ENCODE measurements at regions not wholly inside any gene's neighbourhood (a gene's known extent, or its start where the extent isn't known, plus 50 kb on each side); places are given as distances from the start of the nearest gene placed in this dataset.

GRCh38 chr15:81686021-81686420 is 312.0 kb upstream of the TMC3 start:
- Histone ChIP-seq H3K4me3 (ENCODE audit: low read depth in 1 of 2, low read length in 2 of 2) (no peak overlapping the region), H3K79me2 (ENCODE audit: insufficient read depth, low read length) (no peaks in the 10 kb centered on the region), H3K27me3 (ENCODE audit: insufficient read depth, low read length, poor library complexity) (no peaks in the 10 kb centered on the region), H3K4me1 (ENCODE audit: insufficient read depth, low read length) (no peaks in the 10 kb centered on the region), H3K9ac (ENCODE audit: low read depth, low read length) (no peak overlapping the region), H3K27ac (ENCODE audit: low read length) (no peak overlapping the region), H3K36me3 (ENCODE audit: insufficient read depth, low read length) (no peaks in the 10 kb centered on the region), H2AFZ (ENCODE audit: low read depth, low read length) (no peak overlapping the region), H3K9me3 (ENCODE audit: insufficient read depth, low read length, severe bottlenecking) (no peaks in the 10 kb centered on the region), H4K20me1 (ENCODE audit: insufficient read depth, low read length) (no peaks in the 10 kb centered on the region), H3K4me2 (ENCODE audit: insufficient read depth, low read length) (no peak overlapping the region)
- ATAC-seq (ENCODE audit: insufficient read depth, low read depth) (no peak), DNase-seq (no peak)
- TF ChIP-seq EZH2 (IDR thresholded peaks at IDR 0.05; ENCODE audit: borderline replicate concordance, low read depth, low read length, severe bottlenecking): no peak
- TF ChIP-seq, protein P1, sequence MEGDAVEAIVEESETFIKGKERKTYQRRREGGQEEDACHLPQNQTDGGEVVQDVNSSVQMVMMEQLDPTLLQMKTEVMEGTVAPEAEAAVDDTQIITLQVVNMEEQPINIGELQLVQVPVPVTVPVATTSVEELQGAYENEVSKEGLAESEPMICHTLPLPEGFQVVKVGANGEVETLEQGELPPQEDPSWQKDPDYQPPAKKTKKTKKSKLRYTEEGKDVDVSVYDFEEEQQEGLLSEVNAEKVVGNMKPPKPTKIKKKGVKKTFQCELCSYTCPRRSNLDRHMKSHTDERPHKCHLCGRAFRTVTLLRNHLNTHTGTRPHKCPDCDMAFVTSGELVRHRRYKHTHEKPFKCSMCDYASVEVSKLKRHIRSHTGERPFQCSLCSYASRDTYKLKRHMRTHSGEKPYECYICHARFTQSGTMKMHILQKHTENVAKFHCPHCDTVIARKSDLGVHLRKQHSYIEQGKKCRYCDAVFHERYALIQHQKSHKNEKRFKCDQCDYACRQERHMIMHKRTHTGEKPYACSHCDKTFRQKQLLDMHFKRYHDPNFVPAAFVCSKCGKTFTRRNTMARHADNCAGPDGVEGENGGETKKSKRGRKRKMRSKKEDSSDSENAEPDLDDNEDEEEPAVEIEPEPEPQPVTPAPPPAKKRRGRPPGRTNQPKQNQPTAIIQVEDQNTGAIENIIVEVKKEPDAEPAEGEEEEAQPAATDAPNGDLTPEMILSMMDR (IDR thresholded peaks at IDR 0.05; ENCODE audit: borderline replicate concordance, extremely low read depth, low read length, poor library complexity, severe bottlenecking): no peak

DNA sequence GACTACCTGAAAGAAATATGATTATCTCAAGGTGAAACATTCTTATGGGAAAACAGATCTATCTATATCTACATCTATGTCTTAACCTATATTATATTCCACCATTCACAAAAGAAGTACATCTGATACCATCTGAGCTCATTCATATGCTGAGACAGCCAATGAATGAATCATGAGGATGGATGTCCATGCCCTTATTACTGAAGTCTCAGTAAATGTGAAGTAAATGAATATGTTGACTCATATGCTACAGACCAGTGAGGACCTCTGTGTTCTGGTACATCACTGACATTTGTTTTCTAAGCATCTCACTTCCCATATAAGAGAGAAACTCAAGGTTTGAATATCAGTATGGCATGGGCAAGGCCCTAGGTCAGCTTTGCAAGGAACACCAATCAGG is 311.2 kb upstream of the TMC3 start:
- Histone ChIP-seq H3K27ac (ENCODE audit: low read length) (no peak overlapping the region), H4K20me1 (ENCODE audit: insufficient read depth, low read length) (no peaks in the 10 kb centered on the region), H3K79me2 (ENCODE audit: insufficient read depth, low read length) (no peaks in the 10 kb centered on the region), H3K27me3 (ENCODE audit: insufficient read depth, low read length, poor library complexity) (no peaks in the 10 kb centered on the region), H3K4me3 (ENCODE audit: low read depth in 1 of 2, low read length in 2 of 2) (no peak overlapping the region), H3K36me3 (ENCODE audit: insufficient read depth, low read length) (no peaks in the 10 kb centered on the region), H3K9me3 (ENCODE audit: insufficient read depth, low read length, severe bottlenecking) (no peaks in the 10 kb centered on the region), H2AFZ (ENCODE audit: low read depth, low read length) (no peak overlapping the region), H3K9ac (ENCODE audit: low read depth, low read length) (no peak overlapping the region), H3K4me2 (ENCODE audit: insufficient read depth, low read length) (no peak overlapping the region), H3K4me1 (ENCODE audit: insufficient read depth, low read length) (no peaks in the 10 kb centered on the region)
- TF ChIP-seq, protein P1 (IDR thresholded peaks at IDR 0.05; ENCODE audit: borderline replicate concordance, extremely low read depth, low read length, poor library complexity, severe bottlenecking): no peak
- TF ChIP-seq EZH2 (IDR thresholded peaks at IDR 0.05; ENCODE audit: borderline replicate concordance, low read depth, low read length, severe bottlenecking): no peak
- DNase-seq (no peak), ATAC-seq (ENCODE audit: insufficient read depth, low read depth) (no peak)

DNA sequence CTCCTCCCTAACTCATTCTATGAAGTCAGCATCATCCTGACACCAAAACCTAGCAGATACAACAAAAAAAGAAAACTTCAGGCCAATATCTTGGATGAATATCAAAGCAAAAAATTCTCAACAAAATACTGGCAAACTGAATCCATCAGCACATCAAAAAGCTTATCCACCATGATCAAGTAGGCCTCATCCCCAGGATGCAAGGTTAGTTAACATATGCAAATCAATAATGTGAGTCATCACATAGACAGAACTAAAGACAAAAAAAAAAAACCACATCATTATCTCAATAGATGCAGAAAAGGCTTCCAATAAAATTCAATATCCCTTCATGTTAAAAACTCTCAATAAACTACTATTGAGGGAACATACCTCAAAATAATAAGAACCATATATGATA is 306.8 kb upstream of the TMC3 start:
- Histone ChIP-seq H3K27ac (ENCODE audit: low read length) (no peak overlapping the region), H3K4me1 (ENCODE audit: insufficient read depth, low read length) (no peaks in the 10 kb centered on the region), H4K20me1 (ENCODE audit: insufficient read depth, low read length) (no peaks in the 10 kb centered on the region), H3K36me3 (ENCODE audit: insufficient read depth, low read length) (no peaks in the 10 kb centered on the region), H3K4me2 (ENCODE audit: insufficient read depth, low read length) (no peak overlapping the region), H3K4me3 (ENCODE audit: low read depth in 1 of 2, low read length in 2 of 2) (no peak overlapping the region), H3K9ac (ENCODE audit: low read depth, low read length) (no peak overlapping the region), H2AFZ (ENCODE audit: low read depth, low read length) (no peak overlapping the region), H3K27me3 (ENCODE audit: insufficient read depth, low read length, poor library complexity) (no peaks in the 10 kb centered on the region), H3K9me3 (ENCODE audit: insufficient read depth, low read length, severe bottlenecking) (no peaks in the 10 kb centered on the region), H3K79me2 (ENCODE audit: insufficient read depth, low read length) (no peaks in the 10 kb centered on the region)
- ATAC-seq (ENCODE audit: insufficient read depth, low read depth): no peak
- no peak for DNase-seq
- TF ChIP-seq, protein P1 (IDR thresholded peaks at IDR 0.05; ENCODE audit: borderline replicate concordance, extremely low read depth, low read length, poor library complexity, severe bottlenecking): no peak
- no peak for TF ChIP-seq EZH2 (IDR thresholded peaks at IDR 0.05; ENCODE audit: borderline replicate concordance, low read depth, low read length, severe bottlenecking)

GRCh38 chr15:81666839-81667238 is 292.8 kb upstream of the TMC3 start:
- Histone ChIP-seq H3K27me3 (ENCODE audit: insufficient read depth, low read length, poor library complexity) (no peaks in the 10 kb centered on the region), H3K4me1 (ENCODE audit: insufficient read depth, low read length) (no peaks in the 10 kb centered on the region), H3K4me2 (ENCODE audit: insufficient read depth, low read length) (no peak overlapping the region), H3K36me3 (ENCODE audit: insufficient read depth, low read length) (no peaks in the 10 kb centered on the region), H3K9me3 (ENCODE audit: insufficient read depth, low read length, severe bottlenecking) (no peaks in the 10 kb centered on the region), H3K9ac (ENCODE audit: low read depth, low read length) (no peak overlapping the region), H2AFZ (ENCODE audit: low read depth, low read length) (no peak overlapping the region), H3K79me2 (ENCODE audit: insufficient read depth, low read length) (no peaks in the 10 kb centered on the region), H4K20me1 (ENCODE audit: insufficient read depth, low read length) (no peaks in the 10 kb centered on the region), H3K27ac (ENCODE audit: low read length) (no peak overlapping the region), H3K4me3 (ENCODE audit: low read depth in 1 of 2, low read length in 2 of 2) (no peak overlapping the region)
- no peak for ATAC-seq (ENCODE audit: insufficient read depth, low read depth)
- DNase-seq: no peak
- no peak for TF ChIP-seq EZH2 (IDR thresholded peaks at IDR 0.05; ENCODE audit: borderline replicate concordance, low read depth, low read length, severe bottlenecking)
- TF ChIP-seq, protein P1 (IDR thresholded peaks at IDR 0.05; ENCODE audit: borderline replicate concordance, extremely low read depth, low read length, poor library complexity, severe bottlenecking): no peak

Data from DND-41 (cell line).